Activated gamma-delta T cell treated with anti-CD3 and anti-CD28 coated beads, Interleukin-2, amount 50 U/mL, for 16 hours (primary cell): ENCODE measurements at regions not wholly inside any gene's neighbourhood (a gene's known extent, or its start where the extent isn't known, plus 50 kb on each side); places are given as distances from the start of the nearest gene placed in this dataset.
A peak's percentile ranks its signal among the peaks of the same experiment; 100 is the strongest.
"Not testable (repeated sequence)": the region's sequence is repeated elsewhere in the genome, so short reads cannot be mapped to it uniquely, and the experiment has no call there.

Source experiments
- DNase-seq: peaks from one replicate; pipeline ENCODE4 v3.0.0-alpha.2; 2020; ENCODE audit warnings: low read depth

GRCh38 chr2:211144078-211144477, 587.7 kb downstream of the CPS1 start:
- DNase-seq: no peak

- DNase-seq: no peak
Measured at GRCh38 chr2:211144974-211145665, 588.7 kb downstream of the CPS1 start.

- no peak for DNase-seq
Measured at GRCh38 chr2:211149731-211150130, 593.3 kb downstream of the CPS1 start.

- DNase-seq: no peak
Measured at GRCh38 chr2:211157211-211157610, 600.8 kb downstream of the CPS1 start.

GRCh38 chr2:211157856-211158463, 601.6 kb downstream of the CPS1 start:
- DNase-seq: peak; percentile 24

- no peak for DNase-seq
Measured at GRCh38 chr2:211159972-211160371, 603.6 kb downstream of the CPS1 start.

GRCh38 chr2:211161236-211161635, 604.8 kb downstream of the CPS1 start:
- no peak for DNase-seq

GRCh38 chr2:211162911-211163310, 606.5 kb downstream of the CPS1 start:
- DNase-seq: no peak

- DNase-seq: no peak
Measured at GRCh38 chr2:211170843-211171242, 614.4 kb downstream of the CPS1 start.

- no peak for DNase-seq
Measured at GRCh38 chr2:211174021-211174420, 617.6 kb downstream of the CPS1 start.

GRCh38 chr2:211174631-211175030, 618.2 kb downstream of the CPS1 start:
- no peak for DNase-seq

GRCh38 chr2:211175956-211176355, 619.6 kb downstream of the CPS1 start:
- no peak for DNase-seq

GRCh38 chr2:211176514-211177141, 620.2 kb downstream of the CPS1 start:
- no peak for DNase-seq

GRCh38 chr2:211181626-211182025, 625.2 kb downstream of the CPS1 start:
- DNase-seq: no peak

GRCh38 chr2:211187602-211188001, 631.2 kb downstream of the CPS1 start:
- no peak for DNase-seq

- no peak for DNase-seq
Measured at GRCh38 chr2:211203986-211204385, 647.6 kb downstream of the CPS1 start.

- no peak for DNase-seq
Measured at GRCh38 chr2:211204456-211204855, 648.1 kb downstream of the CPS1 start.

GRCh38 chr2:211204902-211205301, 648.5 kb downstream of the CPS1 start:
- DNase-seq: no peak

- no peak for DNase-seq
Measured at GRCh38 chr2:211205358-211205757, 649.0 kb downstream of the CPS1 start.

- no peak for DNase-seq
Measured at GRCh38 chr2:211205836-211206235, 649.4 kb downstream of the CPS1 start.

GRCh38 chr2:211216221-211216620, 659.8 kb downstream of the CPS1 start:
- DNase-seq: no peak

GRCh38 chr2:211219548-211219947, 663.1 kb downstream of the CPS1 start:
- DNase-seq: not testable (repeated sequence)

- DNase-seq: no peak
Measured at GRCh38 chr2:211225784-211226183, 669.4 kb downstream of the CPS1 start.

GRCh38 chr2:211228559-211228958, 672.2 kb downstream of the CPS1 start:
- no peak for DNase-seq
